ENCODE measurements at regions not wholly inside any gene's neighbourhood (a gene's known extent, or its start where the extent isn't known, plus 50 kb on each side); places are given as distances from the start of the nearest gene placed in this dataset.
"Not testable (repeated sequence)": the region's sequence is repeated elsewhere in the genome, so short reads cannot be mapped to it uniquely, and the experiment has no call there.

- not testable (repeated sequence) for H3K4me3 ChIP-seq (replicated peaks; ENCODE audit: low read depth, low read length); DNase-seq (ENCODE audit: low read depth)
Observed at GRCh38 chr10:46840393-46841050, 70.7 kb upstream of the PTPN20 start.

- not testable (repeated sequence) for DNase-seq (ENCODE audit: low read depth); H3K4me3 ChIP-seq (replicated peaks; ENCODE audit: low read depth, low read length)
Observed at GRCh38 chr10:46841051-46841593, 70.1 kb upstream of the PTPN20 start.

- not testable (repeated sequence) for H3K4me3 ChIP-seq (replicated peaks; ENCODE audit: low read depth, low read length)
Observed at GRCh38 chr10:46845194-46845593, 66.0 kb upstream of the PTPN20 start.

GRCh38 chr10:46845640-46846039, 65.6 kb upstream of the PTPN20 start:
- not testable (repeated sequence) for H3K4me3 ChIP-seq (replicated peaks; ENCODE audit: low read depth, low read length); DNase-seq (ENCODE audit: low read depth)

More at GRCh38 chr10:46845194-46845593, 66.0 kb upstream of the PTPN20 start:
- DNase-seq (ENCODE audit: low read depth) = not testable (repeated sequence)

GRCh38 chr10:46860753-46861152, 50.5 kb upstream of the PTPN20 start:
- H3K4me3 ChIP-seq (replicated peaks; ENCODE audit: low read depth, low read length); DNase-seq (ENCODE audit: low read depth): not testable (repeated sequence)
